OCI-LY3 (cell line): ENCODE measurements at regions not wholly inside any gene's neighbourhood (a gene's known extent, or its start where the extent isn't known, plus 50 kb on each side); places are given as distances from the start of the nearest gene placed in this dataset.

ENCODE experiments used
- EZH2phosphoT487 ChIP-seq: fragments of 200-600 bp; shearing (Covaris generic); IDR thresholded peaks from 2 replicates; pipeline ENCODE4 v1.6.1; 2018; ENCODE audit warnings: antibody characterized with exemption, mixed run types, low read depth
- TF ChIP-seq, protein P1 (sequence below): fragments of 200-600, 300-600 bp; sonication (generic); IDR thresholded peaks from 2 replicates; pipeline ENCODE4 v1.5.1; 2014; ENCODE audit warnings: antibody characterized with exemption, low read length, low read depth

DNA sequence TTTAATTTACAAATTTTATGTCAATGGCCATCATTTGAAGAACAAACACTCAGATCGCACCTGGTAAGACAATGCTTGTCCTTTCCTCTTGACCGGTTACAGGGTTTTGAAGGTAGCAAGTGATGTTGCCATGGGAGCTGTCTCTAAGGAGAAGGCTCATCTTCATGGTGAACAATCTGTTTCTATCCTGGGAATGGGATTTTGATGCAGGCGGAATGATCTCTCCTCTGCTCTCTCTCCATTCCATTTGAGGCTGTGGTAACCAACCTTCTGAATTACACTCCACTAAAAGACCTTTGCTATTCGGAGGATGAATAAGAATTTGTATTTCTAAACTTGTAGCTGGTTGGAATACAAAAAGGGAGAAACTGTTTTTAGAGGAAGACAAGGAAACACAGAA lies 57.9 kb upstream of the SLC5A9 start:
- no peak for TF ChIP-seq EZH2phosphoT487
- TF ChIP-seq, protein P1, sequence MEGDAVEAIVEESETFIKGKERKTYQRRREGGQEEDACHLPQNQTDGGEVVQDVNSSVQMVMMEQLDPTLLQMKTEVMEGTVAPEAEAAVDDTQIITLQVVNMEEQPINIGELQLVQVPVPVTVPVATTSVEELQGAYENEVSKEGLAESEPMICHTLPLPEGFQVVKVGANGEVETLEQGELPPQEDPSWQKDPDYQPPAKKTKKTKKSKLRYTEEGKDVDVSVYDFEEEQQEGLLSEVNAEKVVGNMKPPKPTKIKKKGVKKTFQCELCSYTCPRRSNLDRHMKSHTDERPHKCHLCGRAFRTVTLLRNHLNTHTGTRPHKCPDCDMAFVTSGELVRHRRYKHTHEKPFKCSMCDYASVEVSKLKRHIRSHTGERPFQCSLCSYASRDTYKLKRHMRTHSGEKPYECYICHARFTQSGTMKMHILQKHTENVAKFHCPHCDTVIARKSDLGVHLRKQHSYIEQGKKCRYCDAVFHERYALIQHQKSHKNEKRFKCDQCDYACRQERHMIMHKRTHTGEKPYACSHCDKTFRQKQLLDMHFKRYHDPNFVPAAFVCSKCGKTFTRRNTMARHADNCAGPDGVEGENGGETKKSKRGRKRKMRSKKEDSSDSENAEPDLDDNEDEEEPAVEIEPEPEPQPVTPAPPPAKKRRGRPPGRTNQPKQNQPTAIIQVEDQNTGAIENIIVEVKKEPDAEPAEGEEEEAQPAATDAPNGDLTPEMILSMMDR: no peak
